ENCODE measurements at regions not wholly inside any gene's neighbourhood (a gene's known extent, or its start where the extent isn't known, plus 50 kb on each side); places are given as distances from the start of the nearest gene placed in this dataset.

- no peak for TF ChIP-seq CTCF (IDR thresholded peaks at IDR 0.05)
- TF ChIP-seq POLR2A (IDR thresholded peaks at IDR 0.05): no peak
Measured at GRCh38 chr5:4007001-4007400, 411.4 kb downstream of the IRX1 start.
